ENCODE measurements at regions not wholly inside any gene's neighbourhood (a gene's known extent, or its start where the extent isn't known, plus 50 kb on each side); places are given as distances from the start of the nearest gene placed in this dataset.

DNA sequence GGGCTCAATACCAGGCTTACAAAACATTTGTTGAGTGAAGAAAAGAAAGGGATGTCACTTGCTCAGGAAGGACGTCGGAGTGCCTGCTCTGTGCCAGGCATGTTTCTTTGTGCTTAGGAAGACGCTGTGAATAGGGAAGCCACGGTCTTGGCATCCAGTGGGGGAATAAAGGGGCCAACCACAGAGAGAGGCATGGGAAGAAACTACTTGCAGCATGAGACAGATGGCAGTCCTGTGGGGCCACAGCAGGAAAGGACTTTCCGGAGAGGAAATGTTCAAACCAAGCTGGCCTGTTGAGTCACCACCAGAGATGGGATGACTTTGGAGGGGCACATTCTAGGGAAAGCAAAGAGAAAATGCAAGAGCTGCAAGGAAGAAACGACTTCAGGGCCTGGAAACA, 173.2 kb downstream of the CDH26 start:
- no peak for DNase-seq (ENCODE audit: low read depth)

DNA sequence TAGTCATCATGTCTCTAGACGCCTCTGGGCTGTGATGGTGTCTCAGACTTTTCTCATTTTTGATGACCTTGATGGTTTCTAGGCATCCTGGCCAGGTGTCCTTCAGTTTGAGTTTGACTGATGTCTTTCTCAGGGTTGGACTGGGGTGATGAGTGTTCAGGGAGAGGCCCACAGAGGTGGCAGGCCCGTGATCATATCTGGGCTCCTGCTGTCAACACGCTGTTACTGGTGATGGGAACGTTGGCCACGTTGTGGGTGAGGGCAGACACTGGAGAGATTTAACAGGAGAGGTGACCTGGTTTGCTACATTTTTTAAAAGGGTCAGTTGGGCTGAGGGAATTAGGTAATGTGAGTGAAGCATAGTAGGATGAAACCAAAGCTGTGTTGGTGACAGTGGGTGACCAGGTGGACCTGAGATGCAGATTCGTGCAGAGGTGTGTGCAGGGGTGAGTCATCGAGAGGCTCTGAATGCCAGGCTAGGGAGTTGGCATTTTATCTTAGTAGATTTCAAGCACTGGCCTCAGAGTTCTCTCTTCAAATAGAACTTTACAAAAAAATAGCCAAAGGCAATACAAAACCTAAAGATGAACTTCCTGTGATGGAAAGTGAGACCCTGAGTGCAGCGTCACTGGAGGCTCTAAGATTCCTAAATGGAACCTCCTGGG, 174.1 kb downstream of the CDH26 start:
- no peak for DNase-seq (ENCODE audit: low read depth)

DNA sequence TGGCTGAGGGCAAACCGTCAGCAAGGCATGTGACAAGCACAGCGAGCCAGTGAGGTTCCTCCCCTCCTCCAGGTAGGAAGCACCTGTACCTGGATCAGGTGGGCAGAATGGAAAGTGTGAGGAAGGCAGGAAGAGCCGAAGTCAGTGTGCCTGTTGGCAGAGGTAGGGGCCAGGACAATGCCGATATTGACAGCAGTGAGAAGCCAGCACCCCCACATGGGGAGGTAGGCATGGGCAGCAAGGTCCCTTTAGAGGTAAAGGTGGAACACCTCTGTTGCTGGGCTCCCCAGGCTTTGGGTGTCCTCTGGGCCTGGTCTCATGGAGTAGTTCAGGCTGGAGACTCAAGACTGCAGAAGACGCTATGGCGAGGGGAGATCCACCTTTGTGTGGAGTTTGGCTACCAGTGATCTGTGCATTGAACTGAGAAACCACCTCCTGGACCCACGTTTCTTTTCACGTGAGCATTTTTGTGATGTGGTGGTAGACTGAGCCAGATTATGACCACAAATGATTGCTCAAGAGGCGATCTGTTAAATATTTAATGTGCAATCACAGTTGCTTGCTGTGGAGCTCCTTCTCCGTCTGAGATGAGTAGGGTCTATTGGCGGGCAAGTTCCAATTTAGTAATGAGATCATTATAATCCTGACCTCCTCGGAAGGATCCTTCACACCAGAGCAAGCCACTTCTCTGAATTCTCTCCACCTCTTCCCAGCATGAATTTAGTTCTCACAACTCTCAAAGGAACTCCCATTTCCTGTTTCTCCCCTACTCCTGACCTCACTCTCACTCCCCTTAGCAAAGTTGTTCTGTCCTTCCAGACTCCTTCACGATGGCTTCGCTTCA, 174.8 kb downstream of the CDH26 start:
- DNase-seq (ENCODE audit: low read depth): no peak

DNA sequence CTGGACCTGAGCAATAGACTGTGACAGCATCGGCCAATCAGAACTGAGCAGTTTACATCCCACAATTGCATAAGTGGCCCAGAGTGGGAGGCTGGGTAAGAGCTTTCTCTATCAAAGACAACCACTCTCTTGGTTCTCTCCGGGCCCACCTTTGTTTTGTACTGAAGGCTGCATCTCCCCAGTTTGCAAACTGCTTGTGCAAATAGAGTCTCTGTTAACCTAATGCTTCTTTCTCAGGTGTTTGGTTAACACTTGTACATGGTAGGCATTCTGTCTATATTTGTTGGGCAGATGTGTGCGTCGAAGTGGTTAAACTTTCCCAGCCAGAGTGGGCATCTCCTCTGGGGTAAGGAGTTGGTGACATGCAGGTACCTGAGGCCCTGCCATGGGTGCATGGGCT, 177.1 kb downstream of the CDH26 start:
- DNase-seq (ENCODE audit: low read depth): no peak

DNA sequence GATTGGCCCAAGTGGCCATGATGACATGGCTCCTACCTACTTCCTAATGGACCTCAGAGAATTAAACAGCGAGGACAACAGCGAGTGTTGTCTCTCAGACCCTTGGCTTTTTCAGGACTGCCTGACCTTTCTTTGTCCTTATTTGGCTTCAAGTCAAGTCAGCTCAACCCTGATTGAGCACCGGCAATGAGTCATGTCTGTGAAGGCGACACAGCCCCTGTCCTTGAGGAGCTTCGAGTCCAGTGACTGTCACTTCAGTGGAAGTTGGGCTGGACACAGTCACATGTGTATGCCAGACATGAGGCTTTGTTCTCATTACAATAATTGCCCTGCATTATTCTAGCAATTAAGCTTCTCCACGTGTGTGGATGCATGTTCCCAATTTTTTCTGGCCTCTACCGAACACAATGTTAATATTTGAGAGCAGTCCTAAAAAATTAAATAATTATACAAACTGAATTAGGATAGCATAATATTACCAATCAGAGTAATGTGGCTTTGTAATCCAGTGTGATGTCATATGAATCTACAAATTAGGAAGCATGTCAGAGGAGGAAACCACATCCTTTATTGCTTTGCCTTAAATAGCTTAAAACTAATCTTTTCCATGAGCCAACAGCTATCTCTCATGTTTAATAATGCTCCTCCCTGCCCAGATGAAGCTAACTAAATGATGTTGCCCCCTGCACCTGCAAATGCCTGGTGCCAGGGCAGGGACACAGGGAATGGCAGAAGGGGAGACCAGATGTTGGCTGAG, 178.6 kb downstream of the CDH26 start:
- DNase-seq (ENCODE audit: low read depth): no peak

DNA sequence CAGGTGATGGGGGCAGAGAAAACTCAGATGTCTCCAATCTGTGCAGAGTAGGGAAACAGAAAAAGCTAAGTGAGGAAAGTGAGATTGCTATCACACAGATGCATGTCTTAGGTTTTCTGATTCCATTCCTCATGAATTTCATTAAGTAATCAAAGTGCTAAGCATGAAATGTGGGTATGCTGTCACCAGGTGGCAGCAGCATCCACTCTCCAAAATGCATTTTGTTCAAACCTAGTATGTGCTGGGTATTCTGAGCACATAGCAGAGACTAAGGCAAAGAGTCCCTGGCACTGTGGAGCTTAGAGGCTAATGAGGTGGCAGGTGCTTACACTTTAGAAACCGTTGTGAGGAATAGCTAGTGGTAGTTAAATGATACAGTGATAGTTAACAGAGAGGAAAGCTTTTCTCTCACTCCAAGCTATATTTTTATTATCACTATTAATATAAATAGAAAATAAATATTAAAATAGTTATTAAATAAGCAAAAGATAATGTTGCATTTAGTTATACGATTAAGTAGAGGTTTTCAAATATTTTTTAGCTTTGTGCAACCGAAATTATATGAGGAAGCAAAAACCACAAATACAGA, 179.5 kb downstream of the CDH26 start:
- no peak for DNase-seq (ENCODE audit: low read depth)

DNA sequence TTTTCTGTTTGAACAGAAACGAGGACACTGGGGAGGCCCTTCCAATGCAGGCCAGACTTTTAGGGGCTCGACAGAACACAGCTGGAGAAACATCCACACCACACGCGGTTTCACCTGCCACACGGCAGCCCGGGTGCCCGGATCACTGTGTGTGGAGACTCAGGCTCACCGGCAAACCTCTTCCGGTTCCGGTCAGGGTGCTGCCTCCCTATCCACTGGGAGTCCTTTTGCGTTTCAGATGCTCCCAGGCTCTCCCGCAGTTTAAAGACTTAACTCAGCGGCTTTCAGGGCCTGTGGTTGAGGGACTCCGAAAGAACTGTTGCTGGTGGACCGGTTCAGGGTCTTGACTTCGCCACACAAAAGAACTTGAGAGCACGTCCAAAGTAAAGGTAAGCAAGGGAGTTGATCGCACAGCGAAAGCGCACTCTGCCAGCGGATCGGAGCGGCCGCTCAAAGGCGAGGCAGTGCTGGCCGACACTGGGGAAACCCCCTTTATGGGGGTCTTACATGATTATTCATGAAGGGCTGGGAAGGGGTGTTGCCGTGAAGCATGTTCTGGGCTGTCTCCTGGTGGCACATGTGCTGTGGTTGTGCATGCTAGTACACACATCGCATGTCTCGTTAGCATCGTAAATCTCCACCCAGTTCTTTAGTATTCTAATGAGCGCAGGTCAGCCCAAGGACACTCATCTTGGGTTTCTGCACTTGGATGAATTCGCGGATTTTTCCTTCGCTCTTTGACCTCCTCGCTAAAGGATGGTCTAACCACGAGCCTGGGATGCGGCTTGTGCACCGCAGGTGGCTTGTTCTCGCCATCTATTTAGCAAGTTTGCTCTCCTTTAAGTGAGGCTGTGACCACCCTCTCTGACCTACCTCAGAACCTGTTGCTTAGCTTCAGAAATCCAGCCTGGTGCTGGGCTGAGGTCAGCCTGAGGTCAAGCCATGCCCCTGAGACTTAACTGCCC, 180.3 kb downstream of the CDH26 start:
- no peak for DNase-seq (ENCODE audit: low read depth)

DNA sequence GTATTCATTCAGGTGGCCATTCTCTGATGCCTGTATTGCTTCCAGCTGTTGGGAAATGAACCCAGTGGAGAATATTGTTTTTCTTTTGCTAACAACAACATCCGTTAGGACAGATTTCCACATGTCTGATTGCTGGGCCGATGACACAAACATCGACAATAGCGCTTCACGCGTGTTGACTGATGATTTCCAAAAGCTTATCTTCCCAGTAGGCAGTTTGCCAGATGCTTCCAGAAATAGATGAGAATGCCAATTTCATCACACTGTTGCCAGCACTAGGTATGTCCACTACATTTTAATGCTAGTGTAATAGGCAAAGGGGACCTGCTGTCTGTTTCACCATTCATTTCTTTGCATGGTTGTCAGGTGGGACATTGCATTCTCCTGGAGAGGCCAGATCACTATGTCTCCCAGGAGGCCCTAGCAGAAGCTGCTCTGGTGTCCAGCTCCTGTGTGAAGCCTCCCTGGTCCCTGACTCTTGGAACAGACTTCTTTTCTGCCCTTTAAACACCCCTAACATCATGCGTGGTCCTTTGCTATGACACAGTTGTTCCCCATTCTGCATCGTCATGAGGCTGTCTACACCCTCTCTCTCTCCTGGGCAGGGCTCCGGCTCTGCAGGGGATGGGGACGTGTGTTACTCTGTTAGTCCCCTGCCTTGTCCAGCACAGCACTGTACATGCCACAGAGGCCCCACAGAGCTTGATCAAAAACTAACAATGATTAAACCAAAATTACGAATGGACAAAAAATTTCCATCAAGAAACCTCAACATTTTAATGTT, 181.6 kb downstream of the CDH26 start:
- no peak for DNase-seq (ENCODE audit: low read depth)

DNA sequence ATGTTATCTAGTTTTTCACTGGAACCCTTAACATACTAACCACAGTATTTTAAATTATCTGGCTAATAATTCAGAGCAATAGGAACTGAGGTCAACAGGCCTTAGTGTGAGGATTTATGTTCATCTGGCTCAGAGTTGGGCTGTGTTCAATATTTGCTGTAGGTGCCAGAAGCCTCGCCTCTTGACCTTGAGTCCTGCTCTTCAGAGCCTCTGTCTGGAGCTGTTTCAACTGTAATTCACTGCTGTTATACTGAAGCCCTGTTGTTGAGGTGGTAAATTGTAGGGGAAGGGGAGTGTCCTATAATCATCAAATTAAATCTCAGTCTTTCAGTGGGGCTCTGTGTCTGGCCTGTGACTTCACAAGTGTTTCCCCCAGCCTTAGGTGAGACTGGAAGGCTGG, 184.4 kb downstream of the CDH26 start:
- no peak for DNase-seq (ENCODE audit: low read depth)

DNA sequence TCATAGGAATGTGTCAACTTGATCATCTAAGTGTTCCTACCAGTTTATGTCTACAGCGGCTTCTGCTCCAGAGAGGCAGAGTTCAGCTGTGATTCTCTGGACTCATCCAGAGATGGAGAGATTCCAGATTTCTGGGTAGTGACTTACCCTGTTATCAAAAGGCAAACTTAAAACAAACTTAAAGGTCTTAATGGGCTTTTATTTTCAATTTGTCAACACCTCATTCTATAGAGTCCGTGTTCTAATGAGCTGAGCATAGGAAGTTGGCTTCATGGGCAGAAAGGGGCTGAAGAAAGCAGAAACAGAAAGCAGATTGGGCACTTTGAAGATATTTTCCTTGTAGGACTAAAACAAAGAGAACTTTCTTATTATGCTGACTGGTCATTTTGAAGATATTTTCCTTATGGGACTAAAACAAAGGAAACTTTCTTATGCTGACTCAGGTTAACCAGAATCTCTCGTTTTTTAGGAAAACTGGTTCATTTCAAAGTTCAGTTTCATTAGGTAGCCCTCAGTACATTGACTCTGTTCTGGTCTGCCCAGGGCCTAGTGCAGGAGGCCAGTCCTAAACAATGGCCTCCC, 185.1 kb downstream of the CDH26 start:
- DNase-seq (ENCODE audit: low read depth): no peak

DNA sequence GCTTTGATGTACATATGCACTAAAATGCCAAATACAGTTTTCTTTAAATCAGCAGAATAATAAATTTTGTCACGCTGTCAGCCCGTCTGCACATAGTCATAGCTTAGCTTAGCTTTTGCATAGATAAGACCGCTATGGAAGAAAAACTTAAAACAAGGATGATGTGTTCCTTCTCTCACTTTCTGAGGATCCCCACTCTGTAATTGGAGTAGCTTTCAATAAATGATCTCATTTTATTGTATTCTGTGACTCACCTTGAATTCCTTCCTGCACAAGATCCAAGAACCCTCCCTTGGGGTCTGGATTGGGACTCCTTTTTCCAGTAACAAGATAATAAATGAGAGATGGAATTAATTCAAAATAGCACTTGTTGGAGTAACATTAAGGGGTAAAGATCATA, 186.2 kb downstream of the CDH26 start:
- no peak for DNase-seq (ENCODE audit: low read depth)

DNA sequence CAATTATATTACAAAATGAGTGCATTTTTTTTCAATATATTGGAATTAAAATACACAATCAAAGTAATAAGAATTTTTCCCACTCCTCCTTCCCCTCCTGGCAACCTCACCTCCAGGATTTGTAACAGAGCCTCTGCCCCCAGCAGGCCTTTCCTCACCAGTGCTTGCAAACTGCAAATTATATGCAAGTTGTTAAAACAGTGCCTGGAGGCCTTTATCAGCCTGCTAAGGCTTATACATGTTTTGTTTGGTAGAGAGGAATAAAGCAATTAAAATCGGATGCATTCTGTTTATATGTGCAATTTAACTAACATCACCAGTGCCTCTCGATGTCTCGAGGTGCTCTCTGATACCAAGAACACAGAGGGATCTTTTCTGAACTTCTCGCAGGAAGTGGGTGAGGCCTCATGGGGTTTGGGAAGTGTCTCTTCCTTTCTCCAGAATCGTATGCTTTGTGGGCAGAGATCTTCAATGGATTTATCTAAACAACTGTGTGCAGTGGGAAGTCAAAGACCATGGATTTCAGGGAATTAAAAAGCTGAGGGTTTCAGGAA, 186.8 kb downstream of the CDH26 start:
- no peak for DNase-seq (ENCODE audit: low read depth)

DNA sequence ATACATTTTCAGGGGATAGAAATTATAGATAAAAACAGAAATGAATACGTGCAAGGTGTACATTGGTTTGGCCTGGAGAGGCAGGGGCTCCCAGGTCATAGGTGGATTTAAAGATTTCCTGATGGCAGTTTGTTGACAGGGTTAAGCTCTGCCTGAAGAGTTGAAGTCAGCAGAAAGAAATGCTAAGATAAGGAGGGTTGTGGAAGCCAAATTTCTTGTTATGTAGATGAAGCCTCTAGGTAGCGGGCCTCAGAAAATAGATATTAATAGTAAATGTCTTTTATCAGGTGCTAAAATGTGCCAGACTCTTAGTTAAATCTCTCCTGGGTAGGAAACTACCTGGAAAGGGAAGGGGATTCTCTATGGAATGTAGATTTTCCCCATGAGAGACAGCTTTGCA, 188.8 kb downstream of the CDH26 start:
- no peak for DNase-seq (ENCODE audit: low read depth)

DNA sequence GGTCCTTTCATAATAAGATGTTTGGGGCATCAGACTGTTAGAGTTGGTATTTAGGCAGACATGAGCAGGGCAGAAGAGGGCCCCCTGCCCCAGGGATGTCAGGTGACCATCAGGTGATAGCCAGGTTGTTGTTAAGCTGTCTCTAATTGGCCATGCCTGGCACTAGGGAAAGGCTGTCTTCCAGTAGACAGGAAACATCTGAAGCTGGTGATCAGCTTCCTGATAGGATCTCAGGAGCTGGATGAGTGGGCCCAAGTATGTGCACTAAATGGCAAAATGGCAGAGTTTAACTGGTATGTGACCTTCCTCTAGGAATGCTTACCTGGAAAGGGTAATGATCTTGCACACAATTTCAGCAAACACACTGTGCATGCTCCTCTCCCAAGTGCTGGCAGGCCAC, 190.7 kb downstream of the CDH26 start:
- DNase-seq (ENCODE audit: low read depth): no peak

DNA sequence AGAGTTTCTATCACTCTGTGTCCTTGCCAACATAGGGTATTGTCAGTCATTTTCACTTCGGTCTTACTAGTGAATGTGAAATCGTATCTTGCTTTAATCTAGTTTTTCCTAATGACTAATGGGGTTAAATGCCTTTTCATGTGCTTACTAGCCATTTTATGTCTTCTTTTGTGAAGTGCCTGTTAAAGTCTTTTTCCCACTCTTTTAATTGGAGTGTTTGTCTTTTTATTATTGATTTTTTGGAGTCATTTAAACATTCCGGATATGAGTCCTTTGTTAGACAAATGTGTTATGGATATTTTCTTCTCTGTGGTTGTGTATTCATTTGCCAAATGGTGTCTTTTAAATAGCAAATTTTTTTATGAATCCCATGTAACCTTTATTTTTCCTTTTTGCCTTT, 194.6 kb downstream of the CDH26 start:
- no peak for DNase-seq (ENCODE audit: low read depth)

DNA sequence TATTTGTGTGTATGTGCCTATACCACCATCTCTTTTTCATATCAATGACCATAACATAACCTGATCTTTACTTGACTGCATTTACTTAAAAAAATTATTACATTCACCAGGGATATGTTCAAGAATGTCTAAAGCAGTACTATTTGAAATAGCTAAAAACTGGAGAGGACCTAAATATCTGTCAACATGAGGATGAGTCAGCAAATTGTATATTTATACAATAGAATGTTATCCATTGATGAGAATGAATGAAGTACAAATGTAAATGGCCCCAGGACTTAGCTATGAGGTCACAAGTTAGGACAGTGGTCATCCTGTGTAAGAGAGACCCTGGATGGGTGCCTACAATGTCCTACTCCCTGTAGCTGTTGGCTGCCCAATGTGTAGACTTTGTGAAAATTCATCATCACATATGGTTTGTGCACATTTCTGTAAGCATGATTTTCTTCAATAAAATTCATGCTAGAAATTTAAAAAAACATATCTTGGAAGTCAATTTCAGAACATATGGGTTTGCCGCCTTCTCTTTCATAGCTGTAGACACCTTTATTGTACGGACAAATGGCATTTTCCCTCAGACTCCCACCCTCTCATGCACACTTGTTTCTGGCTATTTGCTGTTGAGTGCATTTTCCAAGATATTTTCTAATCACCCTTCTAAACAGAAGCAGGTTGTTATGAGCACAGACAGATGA, 202.4 kb downstream of the CDH26 start:
- DNase-seq (ENCODE audit: low read depth): no peak

DNA sequence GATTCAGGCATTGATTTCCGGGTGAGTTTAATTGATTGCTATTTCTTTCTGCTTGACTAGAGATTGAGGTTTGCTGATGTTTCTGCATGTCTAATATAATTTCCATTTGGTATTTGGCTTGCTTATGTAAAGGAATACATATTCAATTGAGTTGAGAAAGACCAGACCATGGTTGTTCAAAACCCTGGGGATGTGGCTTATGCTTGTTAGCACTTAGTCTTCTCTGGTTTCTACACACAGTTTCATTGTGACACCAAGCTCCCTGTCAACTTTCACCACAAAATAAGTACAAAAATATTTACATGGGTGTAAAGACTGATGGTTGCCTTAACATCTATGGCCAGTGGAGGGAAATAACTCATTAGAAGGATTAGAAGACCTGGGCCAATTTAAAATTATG, 209.6 kb downstream of the CDH26 start:
- no peak for DNase-seq (ENCODE audit: low read depth)

DNA sequence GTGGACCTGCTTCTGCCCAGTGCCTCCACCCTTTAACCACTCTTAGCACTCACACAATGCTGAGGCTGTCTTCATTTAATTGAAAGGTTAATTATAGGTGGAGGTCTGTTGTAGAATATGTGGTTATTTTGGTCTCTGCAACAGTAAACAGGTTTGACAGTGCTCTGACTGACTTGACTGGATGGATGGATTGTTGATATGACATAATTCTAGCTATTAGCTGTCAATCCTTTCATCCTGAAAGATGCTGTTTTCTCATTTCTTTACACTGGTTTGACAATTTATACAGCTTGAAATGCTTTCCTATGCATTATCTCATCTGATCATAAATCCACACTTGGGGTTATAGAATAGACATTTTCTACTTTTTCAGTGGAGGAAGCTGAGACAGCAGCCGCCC, 210.7 kb downstream of the CDH26 start:
- no peak for DNase-seq (ENCODE audit: low read depth)

DNA sequence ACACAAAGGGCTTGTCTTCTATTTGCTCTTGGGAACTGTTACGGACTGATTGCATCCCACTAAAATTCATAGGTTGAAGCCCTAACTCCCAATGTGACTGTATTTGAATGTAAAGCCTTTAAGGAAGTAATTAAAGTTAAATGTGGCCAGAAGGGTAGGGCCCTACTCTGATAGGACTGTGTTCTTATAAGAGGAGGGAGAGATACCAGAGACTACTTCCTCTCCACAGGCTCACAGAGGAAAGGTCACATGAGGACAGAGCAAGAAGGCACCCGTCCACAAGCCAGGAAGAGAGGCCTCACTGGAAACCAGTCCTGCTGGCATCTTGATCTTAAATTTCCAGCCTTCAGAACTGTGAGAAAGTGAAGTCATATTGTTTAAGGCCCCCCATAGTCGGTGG, 211.9 kb downstream of the CDH26 start:
- DNase-seq (ENCODE audit: low read depth): no peak
